ENCODE measurements at regions not wholly inside any gene's neighbourhood (a gene's known extent, or its start where the extent isn't known, plus 50 kb on each side); places are given as distances from the start of the nearest gene placed in this dataset.

GRCh38 chr3:72044231-72044855 lies 259.4 kb upstream of the PROK2 start:
- H3K4me3 ChIP-seq (ENCODE audit: low read length) = no peak overlapping the region
- H3F3A ChIP-seq (ENCODE audit: insufficient read depth, low read length) = no peaks in the 10 kb centered on the region
- H3K4me2 ChIP-seq (ENCODE audit: low read depth, low read length) = no peak overlapping the region
- H3K9me3 ChIP-seq (replicated peaks; ENCODE audit: insufficient read depth, low read length) = no peaks in the 10 kb centered on the region
- H4K20me1 ChIP-seq (ENCODE audit: insufficient read depth, low read length) = no peaks in the 10 kb centered on the region
- DNase-seq = no peak
- no peaks in the 10 kb centered on the region for H3K27me3 ChIP-seq (replicated peaks; ENCODE audit: insufficient read depth, low read length)
- H3K9ac ChIP-seq (ENCODE audit: low read length) = no peak overlapping the region
- H3K36me3 ChIP-seq (replicated peaks; ENCODE audit: insufficient read depth, low read length) = no peaks in the 10 kb centered on the region
- H2AFZ ChIP-seq (ENCODE audit: low read length) = no peak overlapping the region
- H3K4me1 ChIP-seq (ENCODE audit: low read length) = no peaks in the 10 kb centered on the region
- no peaks in the 10 kb centered on the region for H3K9me2 ChIP-seq (replicated peaks; ENCODE audit: insufficient read depth, low read length)
- H3K79me2 ChIP-seq (ENCODE audit: low read length) = no peaks in the 10 kb centered on the region
- no peak overlapping the region for H3K27ac ChIP-seq (ENCODE audit: low read length)
- TF ChIP-seq EZH2phosphoT487 (IDR thresholded peaks at IDR 0.05; ENCODE audit: low read length) = no peak
- TF ChIP-seq EZH2 (optimal IDR thresholded peaks at IDR 0.05; ENCODE audit: low read depth, low read length) = no peak
- TF ChIP-seq, protein P1, sequence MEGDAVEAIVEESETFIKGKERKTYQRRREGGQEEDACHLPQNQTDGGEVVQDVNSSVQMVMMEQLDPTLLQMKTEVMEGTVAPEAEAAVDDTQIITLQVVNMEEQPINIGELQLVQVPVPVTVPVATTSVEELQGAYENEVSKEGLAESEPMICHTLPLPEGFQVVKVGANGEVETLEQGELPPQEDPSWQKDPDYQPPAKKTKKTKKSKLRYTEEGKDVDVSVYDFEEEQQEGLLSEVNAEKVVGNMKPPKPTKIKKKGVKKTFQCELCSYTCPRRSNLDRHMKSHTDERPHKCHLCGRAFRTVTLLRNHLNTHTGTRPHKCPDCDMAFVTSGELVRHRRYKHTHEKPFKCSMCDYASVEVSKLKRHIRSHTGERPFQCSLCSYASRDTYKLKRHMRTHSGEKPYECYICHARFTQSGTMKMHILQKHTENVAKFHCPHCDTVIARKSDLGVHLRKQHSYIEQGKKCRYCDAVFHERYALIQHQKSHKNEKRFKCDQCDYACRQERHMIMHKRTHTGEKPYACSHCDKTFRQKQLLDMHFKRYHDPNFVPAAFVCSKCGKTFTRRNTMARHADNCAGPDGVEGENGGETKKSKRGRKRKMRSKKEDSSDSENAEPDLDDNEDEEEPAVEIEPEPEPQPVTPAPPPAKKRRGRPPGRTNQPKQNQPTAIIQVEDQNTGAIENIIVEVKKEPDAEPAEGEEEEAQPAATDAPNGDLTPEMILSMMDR (IDR thresholded peaks at IDR 0.05; ENCODE audit: low read length) = no peak

GRCh38 chr3:72043204-72044133 lies 258.5 kb upstream of the PROK2 start:
- Histone ChIP-seq H3K4me3 (ENCODE audit: low read length) (no peak overlapping the region), H3K9me2 (replicated peaks; ENCODE audit: insufficient read depth, low read length) (no peaks in the 10 kb centered on the region), H3K9ac (ENCODE audit: low read length) (no peak overlapping the region), H2AFZ (ENCODE audit: low read length) (no peak overlapping the region), H3K9me3 (replicated peaks; ENCODE audit: insufficient read depth, low read length) (no peaks in the 10 kb centered on the region), H3F3A (ENCODE audit: insufficient read depth, low read length) (no peaks in the 10 kb centered on the region), H3K27ac (ENCODE audit: low read length) (no peak overlapping the region), H3K36me3 (replicated peaks; ENCODE audit: insufficient read depth, low read length) (no peaks in the 10 kb centered on the region), H3K79me2 (ENCODE audit: low read length) (no peaks in the 10 kb centered on the region), H3K4me2 (ENCODE audit: low read depth, low read length) (no peak overlapping the region), H3K27me3 (replicated peaks; ENCODE audit: insufficient read depth, low read length) (no peaks in the 10 kb centered on the region), H4K20me1 (ENCODE audit: insufficient read depth, low read length) (no peaks in the 10 kb centered on the region), H3K4me1 (ENCODE audit: low read length) (no peaks in the 10 kb centered on the region)
- DNase-seq = no peak
- no peak for TF ChIP-seq EZH2phosphoT487 (IDR thresholded peaks at IDR 0.05; ENCODE audit: low read length)
- TF ChIP-seq, protein P1 (IDR thresholded peaks at IDR 0.05; ENCODE audit: low read length) = no peak
- no peak for TF ChIP-seq EZH2 (optimal IDR thresholded peaks at IDR 0.05; ENCODE audit: low read depth, low read length)

DNA sequence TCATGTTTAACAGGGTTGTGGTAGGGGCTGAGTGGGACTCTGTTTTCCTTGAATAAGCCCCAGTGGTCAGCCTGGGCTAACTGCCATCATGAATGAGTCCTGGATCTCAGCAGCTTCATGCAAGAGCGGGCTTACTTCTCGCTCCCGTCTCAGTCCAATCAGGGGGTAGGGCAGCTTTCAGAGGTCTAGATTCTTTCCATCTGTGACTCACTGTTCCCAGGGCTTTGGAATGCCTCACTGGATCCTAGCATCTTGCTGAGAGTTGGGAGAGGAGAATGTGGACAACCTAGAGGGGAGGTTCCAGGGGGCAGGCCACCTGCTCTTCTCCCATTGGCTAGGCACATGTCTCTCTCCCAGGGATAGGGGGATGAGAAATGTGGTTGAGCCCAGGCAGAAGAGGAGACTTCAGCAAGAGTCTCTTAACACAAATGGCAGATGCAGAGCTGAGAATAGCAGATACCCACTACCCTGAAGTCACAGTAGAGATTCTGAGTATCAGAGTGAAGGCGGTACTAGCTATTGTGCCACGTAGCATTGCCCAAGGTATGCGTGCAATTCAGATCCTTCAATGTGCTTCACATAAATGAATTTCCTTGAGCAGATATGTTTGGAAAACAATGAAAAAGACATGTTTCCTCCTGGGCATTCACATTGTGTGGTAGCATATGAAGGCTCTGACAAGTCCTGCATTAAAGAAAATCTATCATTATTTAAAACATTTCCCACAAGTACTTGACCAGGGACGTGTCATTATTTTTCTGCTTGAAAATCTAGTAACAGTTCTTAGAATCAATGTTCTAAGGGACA lies 257.7 kb upstream of the PROK2 start:
- Histone ChIP-seq H3K79me2 (ENCODE audit: low read length) (no peaks in the 10 kb centered on the region), H3K9me3 (replicated peaks; ENCODE audit: insufficient read depth, low read length) (no peaks in the 10 kb centered on the region), H3K27me3 (replicated peaks; ENCODE audit: insufficient read depth, low read length) (no peaks in the 10 kb centered on the region), H3K4me1 (ENCODE audit: low read length) (no peaks in the 10 kb centered on the region), H3F3A (ENCODE audit: insufficient read depth, low read length) (no peaks in the 10 kb centered on the region), H3K9ac (ENCODE audit: low read length) (no peak overlapping the region), H4K20me1 (ENCODE audit: insufficient read depth, low read length) (no peaks in the 10 kb centered on the region), H3K4me3 (ENCODE audit: low read length) (no peak overlapping the region), H3K27ac (ENCODE audit: low read length) (no peak overlapping the region), H3K4me2 (ENCODE audit: low read depth, low read length) (no peak overlapping the region), H3K36me3 (replicated peaks; ENCODE audit: insufficient read depth, low read length) (no peaks in the 10 kb centered on the region), H3K9me2 (replicated peaks; ENCODE audit: insufficient read depth, low read length) (no peaks in the 10 kb centered on the region), H2AFZ (ENCODE audit: low read length) (no peak overlapping the region)
- TF ChIP-seq, protein P1 (IDR thresholded peaks at IDR 0.05; ENCODE audit: low read length) = no peak
- TF ChIP-seq EZH2phosphoT487 (IDR thresholded peaks at IDR 0.05; ENCODE audit: low read length) = no peak
- DNase-seq = no peak
